ENCODE measurements at regions not wholly inside any gene's neighbourhood (a gene's known extent, or its start where the extent isn't known, plus 50 kb on each side); places are given as distances from the start of the nearest gene placed in this dataset.

DNA sequence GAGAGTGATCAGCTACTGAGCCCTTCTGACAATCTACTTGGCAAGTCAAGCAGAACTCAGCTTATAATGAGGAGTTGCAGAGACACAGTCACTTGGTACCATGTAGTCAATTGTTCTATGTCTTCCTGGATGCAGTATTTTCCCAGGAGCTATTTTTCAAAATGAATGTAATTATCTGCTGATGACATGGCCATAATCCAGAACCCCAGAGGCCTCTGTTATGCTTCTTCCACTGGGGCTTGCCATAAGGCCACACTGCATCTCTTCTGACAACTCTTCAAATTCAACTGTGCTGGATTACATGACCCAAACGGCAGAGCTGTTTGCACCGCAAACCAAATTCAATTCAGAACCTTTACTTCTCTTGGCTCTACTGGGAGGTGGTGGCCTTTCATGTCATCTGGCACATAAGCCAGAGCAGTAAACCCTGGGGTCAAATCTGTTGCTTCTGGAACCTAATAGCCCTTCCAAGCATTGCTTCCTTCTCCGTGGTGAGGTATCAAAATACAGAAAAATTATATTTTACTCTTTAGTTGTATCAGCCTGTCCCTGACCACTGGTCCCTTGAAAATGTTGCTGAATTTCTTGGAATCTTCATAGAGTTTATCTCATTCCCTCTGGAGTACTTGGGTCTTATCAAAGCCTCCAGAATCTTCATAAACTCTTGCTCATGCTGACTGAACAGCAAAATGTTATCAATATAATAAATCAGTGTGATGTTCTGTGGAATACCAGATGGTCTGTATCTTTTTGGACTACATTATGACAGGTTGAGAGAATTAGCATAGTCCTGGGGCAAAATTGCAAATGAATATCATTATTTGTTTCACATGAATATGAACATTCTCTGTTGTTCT is 79.4 kb upstream of the DCN start:
- DNase-seq: no peak
- H3K27me3 Mint-ChIP-seq (ENCODE audit: low read depth, poor library complexity): peaks cover 2% of the 10 kb centered on the region
- no peaks in the 10 kb centered on the region for H3K36me3 Mint-ChIP-seq (ENCODE audit: low read depth)
- peak overlapping the region; percentile 52 for H3K27ac Mint-ChIP-seq
- TF ChIP-seq, protein P1, sequence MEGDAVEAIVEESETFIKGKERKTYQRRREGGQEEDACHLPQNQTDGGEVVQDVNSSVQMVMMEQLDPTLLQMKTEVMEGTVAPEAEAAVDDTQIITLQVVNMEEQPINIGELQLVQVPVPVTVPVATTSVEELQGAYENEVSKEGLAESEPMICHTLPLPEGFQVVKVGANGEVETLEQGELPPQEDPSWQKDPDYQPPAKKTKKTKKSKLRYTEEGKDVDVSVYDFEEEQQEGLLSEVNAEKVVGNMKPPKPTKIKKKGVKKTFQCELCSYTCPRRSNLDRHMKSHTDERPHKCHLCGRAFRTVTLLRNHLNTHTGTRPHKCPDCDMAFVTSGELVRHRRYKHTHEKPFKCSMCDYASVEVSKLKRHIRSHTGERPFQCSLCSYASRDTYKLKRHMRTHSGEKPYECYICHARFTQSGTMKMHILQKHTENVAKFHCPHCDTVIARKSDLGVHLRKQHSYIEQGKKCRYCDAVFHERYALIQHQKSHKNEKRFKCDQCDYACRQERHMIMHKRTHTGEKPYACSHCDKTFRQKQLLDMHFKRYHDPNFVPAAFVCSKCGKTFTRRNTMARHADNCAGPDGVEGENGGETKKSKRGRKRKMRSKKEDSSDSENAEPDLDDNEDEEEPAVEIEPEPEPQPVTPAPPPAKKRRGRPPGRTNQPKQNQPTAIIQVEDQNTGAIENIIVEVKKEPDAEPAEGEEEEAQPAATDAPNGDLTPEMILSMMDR (IDR thresholded peaks at IDR 0.05): no peak
- peaks cover 6% of the 10 kb centered on the region for H3K4me1 Mint-ChIP-seq
- H3K4me3 Mint-ChIP-seq: no peak overlapping the region
- no peaks in the 10 kb centered on the region for H3K9me3 Mint-ChIP-seq

DNA sequence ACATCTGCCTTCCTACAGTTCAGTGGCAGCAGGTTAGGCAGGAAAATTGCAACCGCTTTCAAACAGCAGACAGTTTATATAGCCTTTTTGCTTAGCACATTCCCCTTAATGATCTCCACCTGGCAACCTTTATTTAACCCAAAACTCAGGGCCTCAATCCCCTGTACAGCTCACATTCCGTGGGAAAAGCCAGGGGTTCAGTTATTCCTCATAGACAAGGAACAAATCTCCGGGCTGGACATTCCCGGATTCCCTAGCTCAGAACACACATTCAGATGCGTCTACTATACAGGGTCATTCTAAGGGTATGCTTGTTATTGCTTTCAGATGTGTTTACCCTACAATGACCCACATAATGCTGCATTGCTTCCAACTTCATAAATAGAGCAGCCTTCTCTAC is 73.8 kb upstream of the DCN start:
- DNase-seq: no peak
- TF ChIP-seq, protein P1 (IDR thresholded peaks at IDR 0.05): no peak
- H3K27ac Mint-ChIP-seq: peak overlapping the region; percentile 12

DNA sequence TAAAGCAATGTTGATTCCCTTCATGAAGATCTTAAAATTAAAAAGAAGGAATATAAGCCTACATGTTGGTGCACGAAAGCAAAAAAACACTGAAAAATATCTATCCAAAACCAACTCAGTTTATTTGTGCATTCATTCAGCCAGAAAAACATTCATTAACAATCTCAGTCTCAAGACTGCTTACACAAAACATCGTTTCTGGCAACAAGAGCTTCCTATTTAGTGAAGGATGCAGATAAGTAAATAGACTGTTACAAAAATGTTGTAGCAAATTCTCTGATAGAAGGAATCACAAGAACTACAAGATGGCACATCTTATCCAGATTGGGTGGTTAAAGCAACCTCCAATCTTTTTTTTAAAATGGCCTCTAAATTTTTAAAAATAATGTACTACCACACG is 69.7 kb upstream of the DCN start:
- Mint-ChIP-seq H3K4me3 (no peak overlapping the region), H3K4me1 (peaks cover 17% of the 10 kb centered on the region), H3K9me3 (no peaks in the 10 kb centered on the region), H3K27ac (no peak overlapping the region), H3K36me3 (ENCODE audit: low read depth) (no peaks in the 10 kb centered on the region), H3K27me3 (ENCODE audit: low read depth, poor library complexity) (no peaks in the 10 kb centered on the region)
- no peak for DNase-seq
- TF ChIP-seq, protein P1 (IDR thresholded peaks at IDR 0.05): no peak

More for the DNA sequence above, 73.8 kb upstream of the DCN start:
- Mint-ChIP-seq H3K36me3 (ENCODE audit: low read depth) (no peaks in the 10 kb centered on the region), H3K9me3 (no peaks in the 10 kb centered on the region), H3K4me1 (peaks cover 4% of the 10 kb centered on the region), H3K4me3 (no peak overlapping the region), H3K27me3 (ENCODE audit: low read depth, poor library complexity) (no peaks in the 10 kb centered on the region)

DNA sequence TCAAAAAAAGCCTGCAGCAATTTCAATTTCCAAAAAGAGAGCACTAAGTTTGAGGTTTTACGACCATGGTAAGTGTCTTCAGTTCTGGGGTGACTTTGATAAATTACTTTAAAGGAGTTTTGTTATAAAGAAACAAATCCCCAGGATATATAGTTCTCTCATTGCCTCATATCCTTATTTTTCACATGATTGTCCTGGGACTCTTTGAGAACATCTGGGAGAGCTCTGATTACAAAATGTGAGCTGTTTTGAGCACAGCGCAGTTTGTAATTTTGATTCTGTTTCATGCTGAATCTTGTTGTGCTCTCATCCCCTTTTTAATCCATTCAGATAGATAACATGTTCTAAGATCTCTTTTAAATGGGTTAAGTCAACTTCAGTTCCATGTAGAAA is 67.7 kb upstream of the DCN start:
- no peaks in the 10 kb centered on the region for H3K27me3 Mint-ChIP-seq (ENCODE audit: low read depth, poor library complexity)
- H3K4me1 Mint-ChIP-seq: peaks cover 13% of the 10 kb centered on the region

DNA sequence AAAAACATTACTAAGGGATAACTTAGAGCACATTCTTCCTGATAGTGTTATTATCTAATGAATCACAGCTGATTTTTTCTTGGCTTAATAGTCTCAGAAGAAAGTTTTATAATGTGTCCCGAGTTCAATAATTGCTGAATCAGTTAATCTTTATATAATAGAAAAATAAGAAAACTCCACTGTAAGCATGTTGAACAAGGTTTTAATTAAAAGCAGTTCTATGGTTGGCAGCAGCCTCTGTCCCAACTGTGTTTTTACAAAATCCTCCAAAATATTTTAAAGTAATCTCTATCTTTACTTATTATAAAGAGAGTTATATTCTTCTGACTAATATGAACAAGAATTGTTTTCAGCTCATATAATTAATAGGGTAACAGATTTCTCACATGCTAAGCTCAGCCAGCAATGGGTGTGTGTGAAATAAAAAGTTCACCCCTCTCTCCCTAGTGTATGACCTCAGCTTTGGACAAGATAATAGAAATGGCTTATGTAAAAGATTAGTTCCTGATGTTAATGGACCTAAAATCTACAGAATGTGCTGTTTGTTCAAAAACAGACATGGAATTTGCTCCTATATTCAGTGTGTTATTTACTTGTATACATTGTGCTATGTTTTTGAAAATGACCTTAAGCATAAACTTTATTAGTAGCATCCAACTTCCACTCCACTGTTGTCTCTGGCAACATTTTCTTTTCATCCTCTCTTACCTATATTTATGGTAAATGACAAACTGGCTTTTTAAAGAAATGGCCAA is 67.1 kb upstream of the DCN start:
- TF ChIP-seq, protein P1 (IDR thresholded peaks at IDR 0.05): no peak
- Mint-ChIP-seq H3K27ac (no peak overlapping the region), H3K27me3 (ENCODE audit: low read depth, poor library complexity) (no peaks in the 10 kb centered on the region), H3K9me3 (no peaks in the 10 kb centered on the region), H3K36me3 (ENCODE audit: low read depth) (no peaks in the 10 kb centered on the region), H3K4me1 (peaks cover 13% of the 10 kb centered on the region), H3K4me3 (no peak overlapping the region)
- DNase-seq: no peak

More for the DNA sequence above, 67.7 kb upstream of the DCN start:
- Mint-ChIP-seq H3K27ac (no peak overlapping the region), H3K4me3 (no peak overlapping the region), H3K9me3 (no peaks in the 10 kb centered on the region), H3K36me3 (ENCODE audit: low read depth) (no peaks in the 10 kb centered on the region)
- TF ChIP-seq, protein P1 (IDR thresholded peaks at IDR 0.05): no peak
- no peak for DNase-seq

All from nephron progenitor cell (in vitro differentiated cells).